SU-DHL-6 (cell line): ENCODE measurements at regions not wholly inside any gene's neighbourhood (a gene's known extent, or its start where the extent isn't known, plus 50 kb on each side); places are given as distances from the start of the nearest gene placed in this dataset.

Experiments used
- H2AFZ ChIP-seq: fragments of 200-600 bp; sonication (generic); 2 replicates; pipeline ENCODE4 v1.6.1; 2014; ENCODE audit warnings: low read depth, mild to moderate bottlenecking, moderate library complexity, mixed read lengths, antibody characterized with exemption, low read length; ENCODE audit not compliant: severe bottlenecking
- H3F3A ChIP-seq: fragments of 200-600 bp; shearing (Covaris generic); 2 replicates; pipeline ENCODE4 v1.6.0; 2016; ENCODE audit warnings: antibody characterized with exemption, mild to moderate bottlenecking; ENCODE audit not compliant: insufficient read depth
- H3K27ac ChIP-seq: fragments of 200-600 bp; sonication (generic); 2 replicates; pipeline ENCODE4 v1.5.1; 2016; ENCODE audit warnings: low read depth, mild to moderate bottlenecking, low read length, moderate library complexity, mixed read lengths
- H3K27me3 ChIP-seq: fragments of 200-600 bp; sonication (generic), shearing (Covaris generic); 2 replicates; pipeline ENCODE4 v1.6.0; 2014; ENCODE audit warnings: mild to moderate bottlenecking, low read length
- H3K36me3 ChIP-seq: fragments of 200-600 bp; sonication (generic); 2 replicates; pipeline ENCODE4 v1.6.1; 2014; ENCODE audit warnings: mild to moderate bottlenecking, low read length, mixed read lengths
- H3K4me2 ChIP-seq: fragments of 300-600, 200-600 bp; shearing (Covaris generic), sonication (generic); 2 replicates; pipeline ENCODE4 v1.6.0; 2014; ENCODE audit warnings: low read length, low read depth, mild to moderate bottlenecking; ENCODE audit not compliant: poor library complexity, severe bottlenecking
- H3K4me3 ChIP-seq: fragments of 200-600 bp; sonication (generic); 2 replicates; pipeline ENCODE4 v1.5.1; 2014; ENCODE audit warnings: antibody characterized with exemption, low read length, mild to moderate bottlenecking, mixed read lengths; ENCODE audit not compliant: insufficient read depth, poor library complexity, severe bottlenecking
- H3K79me2 ChIP-seq: fragments of 200-600 bp; sonication (generic); 2 replicates; pipeline ENCODE4 v1.6.1; 2014; ENCODE audit warnings: mild to moderate bottlenecking, low read length, moderate library complexity; ENCODE audit not compliant: insufficient read depth
- H3K9ac ChIP-seq: fragments of 200-600 bp; sonication (generic); 2 replicates; pipeline ENCODE4 v1.7.0; 2014; ENCODE audit warnings: mild to moderate bottlenecking, low read length
- H3K9me2 ChIP-seq: fragments of 200-600 bp; sonication (generic); replicated peaks from 2 replicates; pipeline ENCODE4 v1.6.1; 2014; ENCODE audit warnings: low read length; ENCODE audit not compliant: insufficient read depth
- H3K9me3 ChIP-seq: fragments of 200-600 bp; sonication (generic); 2 replicates; pipeline ENCODE4 v1.6.1; 2014; ENCODE audit warnings: low read length, mixed read lengths; ENCODE audit not compliant: insufficient read depth
- H4K20me1 ChIP-seq: fragments of 200-600 bp; sonication (generic); 2 replicates; pipeline ENCODE4 v1.6.1; 2014; ENCODE audit warnings: low read depth, mild to moderate bottlenecking, antibody characterized with exemption, low read length, moderate library complexity, mixed read lengths
- CTCF ChIP-seq: fragments of 200-600 bp; sonication (generic); IDR thresholded peaks from one replicate; pipeline ENCODE4 v1.5.1; 2017; ENCODE audit warnings: antibody characterized with exemption, mild to moderate bottlenecking, low read length, moderate library complexity; ENCODE audit not compliant: insufficient read depth, poor library complexity, severe bottlenecking
- EZH2phosphoT487 ChIP-seq: fragments of 200-600 bp; sonication (generic), shearing (Covaris generic); conservative IDR thresholded peaks from 2 replicates; pipeline ENCODE4 v1.6.1; 2018; ENCODE audit warnings: mild to moderate bottlenecking, antibody characterized with exemption, low read length, moderate library complexity, mixed read lengths

GRCh38 chr4:126710935-126711334 lies 921.8 kb upstream of the INTU start:
- H3K27me3 ChIP-seq: no peaks in the 10 kb centered on the region
- H2AFZ ChIP-seq: no peak overlapping the region
- no peaks in the 10 kb centered on the region for H3K79me2 ChIP-seq
- H3K4me2 ChIP-seq: no peak overlapping the region
- no peaks in the 10 kb centered on the region for H3K9me2 ChIP-seq
- no peaks in the 10 kb centered on the region for H3K36me3 ChIP-seq
- H3K27ac ChIP-seq: no peak overlapping the region
- H4K20me1 ChIP-seq: no peaks in the 10 kb centered on the region
- no peak overlapping the region for H3K9ac ChIP-seq
- no peak for TF ChIP-seq CTCF
- no peak for TF ChIP-seq EZH2phosphoT487
- H3F3A ChIP-seq: no peaks in the 10 kb centered on the region
- H3K4me3 ChIP-seq: no peak overlapping the region
- no peaks in the 10 kb centered on the region for H3K9me3 ChIP-seq

GRCh38 chr4:126715067-126715466 lies 917.7 kb upstream of the INTU start:
- no peak overlapping the region for H2AFZ ChIP-seq
- H3K4me2 ChIP-seq: no peak overlapping the region
- no peaks in the 10 kb centered on the region for H3K9me2 ChIP-seq
- H3K9ac ChIP-seq: no peak overlapping the region
- no peaks in the 10 kb centered on the region for H3K27me3 ChIP-seq
- H3F3A ChIP-seq: no peaks in the 10 kb centered on the region
- no peak for TF ChIP-seq EZH2phosphoT487
- TF ChIP-seq CTCF: no peak
- no peaks in the 10 kb centered on the region for H3K9me3 ChIP-seq
- no peaks in the 10 kb centered on the region for H4K20me1 ChIP-seq
- H3K79me2 ChIP-seq: no peaks in the 10 kb centered on the region
- H3K27ac ChIP-seq: no peak overlapping the region
- H3K36me3 ChIP-seq: no peaks in the 10 kb centered on the region
- no peak overlapping the region for H3K4me3 ChIP-seq

GRCh38 chr4:126715681-126716080 lies 917.1 kb upstream of the INTU start:
- no peaks in the 10 kb centered on the region for H4K20me1 ChIP-seq
- H3K36me3 ChIP-seq: no peaks in the 10 kb centered on the region
- no peak overlapping the region for H3K4me2 ChIP-seq
- no peaks in the 10 kb centered on the region for H3F3A ChIP-seq
- no peaks in the 10 kb centered on the region for H3K9me2 ChIP-seq
- TF ChIP-seq CTCF (no peak), EZH2phosphoT487 (no peak)
- no peak overlapping the region for H3K27ac ChIP-seq
- H3K9me3 ChIP-seq: no peaks in the 10 kb centered on the region
- no peak overlapping the region for H3K9ac ChIP-seq
- no peaks in the 10 kb centered on the region for H3K27me3 ChIP-seq
- H3K4me3 ChIP-seq: no peak overlapping the region
- no peak overlapping the region for H2AFZ ChIP-seq
- H3K79me2 ChIP-seq: no peaks in the 10 kb centered on the region

- no peaks in the 10 kb centered on the region for H3K9me3 ChIP-seq
- TF ChIP-seq CTCF (no peak), EZH2phosphoT487 (no peak)
- H3K36me3 ChIP-seq: no peaks in the 10 kb centered on the region
- no peak overlapping the region for H3K4me2 ChIP-seq
- H4K20me1 ChIP-seq: no peaks in the 10 kb centered on the region
- no peaks in the 10 kb centered on the region for H3K27me3 ChIP-seq
- no peaks in the 10 kb centered on the region for H3F3A ChIP-seq
- no peak overlapping the region for H2AFZ ChIP-seq
- no peaks in the 10 kb centered on the region for H3K9me2 ChIP-seq
- no peaks in the 10 kb centered on the region for H3K79me2 ChIP-seq
- H3K4me3 ChIP-seq: no peak overlapping the region
- no peak overlapping the region for H3K27ac ChIP-seq
- H3K9ac ChIP-seq: no peak overlapping the region
Observed at GRCh38 chr4:126718136-126718535, 914.6 kb upstream of the INTU start.
